ENCODE measurements at regions not wholly inside any gene's neighbourhood (a gene's known extent, or its start where the extent isn't known, plus 50 kb on each side); places are given as distances from the start of the nearest gene placed in this dataset.

- Histone ChIP-seq H3K27me3 (peaks cover 4% of the 10 kb centered on the region), H3K4me3 (no peak overlapping the region), H3K4me1 (no peaks in the 10 kb centered on the region), H3K9me3 (no peaks in the 10 kb centered on the region), H3K27ac (no peak overlapping the region), H3K36me3 (no peaks in the 10 kb centered on the region)
- DNase-seq (ENCODE audit: low spot score in 2 of 2): peak in 1 of 2 donors; percentile 66
- 96% methylated on average over 13 of the region's 14 CpGs for WGBS
- TF ChIP-seq POLR2A (IDR thresholded peaks at IDR 0.05): no peak
- no peak for TF ChIP-seq EP300 (IDR thresholded peaks at IDR 0.05)
- no peak for TF ChIP-seq POLR2AphosphoS5 (IDR thresholded peaks at IDR 0.05)
- TF ChIP-seq CTCF (IDR thresholded peaks at IDR 0.05): no peak
Measured at GRCh38 chr6:166765234-166765541, 138.1 kb upstream of the RPS6KA2 start.

- TF ChIP-seq POLR2AphosphoS5 (IDR thresholded peaks at IDR 0.05): no peak
- no peak for TF ChIP-seq EP300 (IDR thresholded peaks at IDR 0.05)
- no peak for TF ChIP-seq POLR2A (IDR thresholded peaks at IDR 0.05)
- no peak for TF ChIP-seq CTCF (IDR thresholded peaks at IDR 0.05)
- H3K4me1 ChIP-seq: no peaks in the 10 kb centered on the region
- H3K27me3 ChIP-seq: peaks cover 4% of the 10 kb centered on the region
- no peak overlapping the region for H3K4me3 ChIP-seq
- WGBS: 89% methylated on average over 19 of the region's 24 CpGs
- no peaks in the 10 kb centered on the region for H3K36me3 ChIP-seq
- no peaks in the 10 kb centered on the region for H3K9me3 ChIP-seq
- DNase-seq (ENCODE audit: low spot score in 2 of 2): peak in 1 of 2 donors; percentile 37
- no peak overlapping the region for H3K27ac ChIP-seq
Measured at GRCh38 chr6:166764473-166765233, 137.6 kb upstream of the RPS6KA2 start.

- Histone ChIP-seq H3K27me3 (peaks cover 4% of the 10 kb centered on the region), H3K36me3 (no peaks in the 10 kb centered on the region), H3K4me1 (no peaks in the 10 kb centered on the region), H3K27ac (no peak overlapping the region), H3K4me3 (no peak overlapping the region), H3K9me3 (no peaks in the 10 kb centered on the region)
- TF ChIP-seq POLR2AphosphoS5 (IDR thresholded peaks at IDR 0.05) (no peak), CTCF (IDR thresholded peaks at IDR 0.05) (no peak), EP300 (IDR thresholded peaks at IDR 0.05) (no peak), POLR2A (IDR thresholded peaks at IDR 0.05) (no peak)
- WGBS: 88% methylated on average over 37 of the region's 37 CpGs
- DNase-seq (ENCODE audit: low spot score in 2 of 2): peak in 1 of 2 donors; percentile 74
Measured at GRCh38 chr6:166763606-166764472, 136.8 kb upstream of the RPS6KA2 start.

- Histone ChIP-seq H3K9me3 (no peaks in the 10 kb centered on the region), H3K4me3 (no peak overlapping the region), H3K27ac (no peak overlapping the region), H3K36me3 (no peaks in the 10 kb centered on the region), H3K27me3 (peaks cover 7% of the 10 kb centered on the region), H3K4me1 (peaks cover 13% of the 10 kb centered on the region)
- DNase-seq (ENCODE audit: low spot score in 2 of 2): no peak
- TF ChIP-seq CTCF (IDR thresholded peaks at IDR 0.05) (no peak), POLR2AphosphoS5 (IDR thresholded peaks at IDR 0.05) (no peak), POLR2A (IDR thresholded peaks at IDR 0.05) (no peak), EP300 (IDR thresholded peaks at IDR 0.05) (no peak)
- WGBS: 90% methylated on average over 6 of the region's 9 CpGs
Measured at GRCh38 chr6:166761801-166762200, 134.8 kb upstream of the RPS6KA2 start.

- no peak for TF ChIP-seq CTCF (IDR thresholded peaks at IDR 0.05)
- no peak for TF ChIP-seq POLR2AphosphoS5 (IDR thresholded peaks at IDR 0.05)
- no peak for TF ChIP-seq POLR2A (IDR thresholded peaks at IDR 0.05)
- no peak for TF ChIP-seq EP300 (IDR thresholded peaks at IDR 0.05)
- H3K4me1 ChIP-seq: peaks cover 13% of the 10 kb centered on the region
- H3K36me3 ChIP-seq: no peaks in the 10 kb centered on the region
- no peaks in the 10 kb centered on the region for H3K9me3 ChIP-seq
- no peak for DNase-seq (ENCODE audit: low spot score in 2 of 2)
- no peak overlapping the region for H3K4me3 ChIP-seq
- no peak overlapping the region for H3K27ac ChIP-seq
- WGBS: 78% methylated on average over 11 of the region's 11 CpGs
- H3K27me3 ChIP-seq: peaks cover 11% of the 10 kb centered on the region
Measured at GRCh38 chr6:166760288-166760687, 133.2 kb upstream of the RPS6KA2 start.
